ENCODE measurements at regions not wholly inside any gene's neighbourhood (a gene's known extent, or its start where the extent isn't known, plus 50 kb on each side); places are given as distances from the start of the nearest gene placed in this dataset.

- H3K27me3 ChIP-seq (ENCODE audit: insufficient read depth, low read depth), result no peaks in the 10 kb centered on the region
- no peak overlapping the region for H3K27ac ChIP-seq
- H3K4me2 ChIP-seq, result no peak overlapping the region
- H2AFZ ChIP-seq (ENCODE audit: low read depth), result no peak overlapping the region
- H3K9ac ChIP-seq, result no peak overlapping the region
- no peaks in the 10 kb centered on the region for H4K20me1 ChIP-seq (ENCODE audit: insufficient read depth)
- no peaks in the 10 kb centered on the region for H3K36me3 ChIP-seq (ENCODE audit: insufficient read depth)
- H3K4me3 ChIP-seq (IDR thresholded peaks at IDR 0.05; ENCODE audit: insufficient read depth, low read depth, low read length), result no peak overlapping the region
- TF ChIP-seq, protein P1, sequence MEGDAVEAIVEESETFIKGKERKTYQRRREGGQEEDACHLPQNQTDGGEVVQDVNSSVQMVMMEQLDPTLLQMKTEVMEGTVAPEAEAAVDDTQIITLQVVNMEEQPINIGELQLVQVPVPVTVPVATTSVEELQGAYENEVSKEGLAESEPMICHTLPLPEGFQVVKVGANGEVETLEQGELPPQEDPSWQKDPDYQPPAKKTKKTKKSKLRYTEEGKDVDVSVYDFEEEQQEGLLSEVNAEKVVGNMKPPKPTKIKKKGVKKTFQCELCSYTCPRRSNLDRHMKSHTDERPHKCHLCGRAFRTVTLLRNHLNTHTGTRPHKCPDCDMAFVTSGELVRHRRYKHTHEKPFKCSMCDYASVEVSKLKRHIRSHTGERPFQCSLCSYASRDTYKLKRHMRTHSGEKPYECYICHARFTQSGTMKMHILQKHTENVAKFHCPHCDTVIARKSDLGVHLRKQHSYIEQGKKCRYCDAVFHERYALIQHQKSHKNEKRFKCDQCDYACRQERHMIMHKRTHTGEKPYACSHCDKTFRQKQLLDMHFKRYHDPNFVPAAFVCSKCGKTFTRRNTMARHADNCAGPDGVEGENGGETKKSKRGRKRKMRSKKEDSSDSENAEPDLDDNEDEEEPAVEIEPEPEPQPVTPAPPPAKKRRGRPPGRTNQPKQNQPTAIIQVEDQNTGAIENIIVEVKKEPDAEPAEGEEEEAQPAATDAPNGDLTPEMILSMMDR (conservative IDR thresholded peaks at IDR 0.05; ENCODE audit: low read depth, low read length), result no peak
- no peaks in the 10 kb centered on the region for H3K4me1 ChIP-seq (ENCODE audit: low read depth, poor library complexity, severe bottlenecking)
- no peaks in the 10 kb centered on the region for H3K79me2 ChIP-seq (ENCODE audit: insufficient read depth, low read depth)
These were observed 58.8 kb upstream of the CST7 start for GRCh38 chr20:24890286-24890685.

DNA sequence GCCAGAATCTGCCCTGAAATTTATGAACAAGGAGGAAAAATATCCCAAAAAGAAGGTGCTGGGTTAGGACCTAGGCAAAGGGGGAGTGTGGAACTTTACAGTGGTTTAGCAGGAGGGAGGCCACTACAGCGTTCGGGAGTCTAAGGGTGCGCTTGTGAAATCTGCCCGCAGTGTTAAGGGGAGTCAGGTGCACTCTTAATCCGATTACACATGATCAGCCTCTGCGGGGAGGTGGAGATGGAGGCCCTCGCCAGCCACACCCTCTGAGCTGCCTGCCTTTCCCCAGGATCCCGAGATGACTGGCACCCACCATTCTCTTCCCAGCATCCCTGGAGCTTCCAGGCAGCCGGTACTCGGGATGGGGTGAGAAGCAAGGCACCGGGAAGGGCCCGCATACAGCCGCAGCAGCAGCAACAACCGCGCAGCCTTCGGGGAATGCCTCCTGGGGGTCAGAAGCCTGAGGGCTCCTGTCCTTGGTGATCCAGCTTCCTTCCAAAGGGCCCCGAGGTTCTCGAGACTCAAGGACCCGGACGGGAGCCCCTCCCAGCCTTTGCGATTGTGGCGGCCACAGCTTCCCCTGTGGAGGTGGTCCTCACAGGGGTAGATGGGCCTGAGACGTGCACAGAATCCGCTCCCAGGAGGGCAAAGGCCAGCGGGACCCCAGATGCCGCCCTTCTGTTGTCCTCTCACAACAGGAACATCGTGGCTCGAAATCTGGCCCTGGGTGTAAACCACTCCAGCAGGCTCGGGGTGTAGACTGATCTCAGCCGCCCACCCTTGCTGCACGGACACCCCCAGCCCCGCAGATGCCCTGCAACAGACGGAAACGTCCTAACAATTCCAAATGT lies 57.3 kb upstream of the CST7 start:
- Histone ChIP-seq H3K9ac (no peak overlapping the region), H3K79me2 (ENCODE audit: insufficient read depth, low read depth) (no peaks in the 10 kb centered on the region), H3K27me3 (ENCODE audit: insufficient read depth, low read depth) (no peaks in the 10 kb centered on the region), H3K4me1 (ENCODE audit: low read depth, poor library complexity, severe bottlenecking) (no peaks in the 10 kb centered on the region), H3K4me2 (no peak overlapping the region), H3K4me3 (IDR thresholded peaks at IDR 0.05; ENCODE audit: insufficient read depth, low read depth, low read length) (no peak overlapping the region), H3K36me3 (ENCODE audit: insufficient read depth) (no peaks in the 10 kb centered on the region), H2AFZ (ENCODE audit: low read depth) (no peak overlapping the region), H3K27ac (no peak overlapping the region), H4K20me1 (ENCODE audit: insufficient read depth) (no peaks in the 10 kb centered on the region)
- TF ChIP-seq, protein P1 (conservative IDR thresholded peaks at IDR 0.05; ENCODE audit: low read depth, low read length), result no peak

- no peak overlapping the region for H3K4me3 ChIP-seq (IDR thresholded peaks at IDR 0.05; ENCODE audit: insufficient read depth, low read depth, low read length)
- no peaks in the 10 kb centered on the region for H3K79me2 ChIP-seq (ENCODE audit: insufficient read depth, low read depth)
- TF ChIP-seq, protein P1 (conservative IDR thresholded peaks at IDR 0.05; ENCODE audit: low read depth, low read length), result no peak
- H3K9ac ChIP-seq, result no peak overlapping the region
- no peak overlapping the region for H2AFZ ChIP-seq (ENCODE audit: low read depth)
- no peaks in the 10 kb centered on the region for H3K4me1 ChIP-seq (ENCODE audit: low read depth, poor library complexity, severe bottlenecking)
- H3K27ac ChIP-seq, result no peak overlapping the region
- H3K4me2 ChIP-seq, result no peak overlapping the region
- no peaks in the 10 kb centered on the region for H3K27me3 ChIP-seq (ENCODE audit: insufficient read depth, low read depth)
- H4K20me1 ChIP-seq (ENCODE audit: insufficient read depth), result no peaks in the 10 kb centered on the region
- H3K36me3 ChIP-seq (ENCODE audit: insufficient read depth), result no peaks in the 10 kb centered on the region
These were observed 56.5 kb upstream of the CST7 start for GRCh38 chr20:24892522-24892921.

DNA sequence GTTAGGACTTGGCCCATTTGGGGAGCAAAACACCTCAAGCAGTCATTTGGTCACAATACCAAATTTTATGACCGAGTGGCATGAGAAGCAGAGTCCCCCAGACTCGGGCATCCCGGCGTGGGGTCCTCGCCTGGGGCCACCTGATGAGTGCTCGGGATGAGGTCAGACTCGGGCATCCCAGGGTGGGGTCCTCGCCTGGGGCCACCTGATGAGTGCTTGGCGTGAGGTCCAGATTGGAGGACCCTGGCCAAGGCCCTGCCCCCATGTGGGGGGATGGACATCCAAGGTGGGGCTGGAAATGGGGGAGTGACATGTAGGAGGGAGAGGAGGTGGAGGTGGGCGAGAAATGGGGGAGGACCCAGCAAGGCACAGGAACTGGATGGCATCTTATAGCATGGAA lies 56.1 kb upstream of the CST7 start:
- Histone ChIP-seq H3K9ac (no peak overlapping the region), H3K4me1 (ENCODE audit: low read depth, poor library complexity, severe bottlenecking) (no peaks in the 10 kb centered on the region), H4K20me1 (ENCODE audit: insufficient read depth) (no peaks in the 10 kb centered on the region), H3K79me2 (ENCODE audit: insufficient read depth, low read depth) (no peaks in the 10 kb centered on the region), H3K27me3 (ENCODE audit: insufficient read depth, low read depth) (no peaks in the 10 kb centered on the region), H3K4me3 (IDR thresholded peaks at IDR 0.05; ENCODE audit: insufficient read depth, low read depth, low read length) (no peak overlapping the region), H3K4me2 (no peak overlapping the region), H3K27ac (no peak overlapping the region), H3K36me3 (ENCODE audit: insufficient read depth) (no peaks in the 10 kb centered on the region), H2AFZ (ENCODE audit: low read depth) (no peak overlapping the region)
- TF ChIP-seq, protein P1 (conservative IDR thresholded peaks at IDR 0.05; ENCODE audit: low read depth, low read length), result no peak
